KMS-11 (cell line): ENCODE measurements at regions not wholly inside any gene's neighbourhood (a gene's known extent, or its start where the extent isn't known, plus 50 kb on each side); places are given as distances from the start of the nearest gene placed in this dataset.

Experiments
- H2AFZ ChIP-seq: fragments of 200-600 bp; sonication (generic); 2 replicates; pipeline ENCODE4 v1.6.1; 2016; ENCODE audit warnings: antibody characterized with exemption, mixed run types, low read depth
- H3K27ac ChIP-seq: fragments of 200-600 bp; sonication (generic); 2 replicates; pipeline ENCODE4 v1.6.1; 2016; ENCODE audit warnings: mild to moderate bottlenecking, mixed run types
- H3K27me3 ChIP-seq: fragments of 200-600 bp; sonication (generic); 2 replicates; pipeline ENCODE4 v1.6.1; 2017; ENCODE audit warnings: mild to moderate bottlenecking, low read depth, mixed run types, moderate library complexity; ENCODE audit not compliant: insufficient read depth
- H3K36me3 ChIP-seq: fragments of 200-600 bp; sonication (generic); 2 replicates; pipeline ENCODE4 v1.6.1; 2017; ENCODE audit warnings: mild to moderate bottlenecking, mixed run types; ENCODE audit not compliant: insufficient read depth
- H3K4me1 ChIP-seq: fragments of 200-600 bp; sonication (generic); 2 replicates; pipeline ENCODE4 v1.6.1; 2016; ENCODE audit warnings: mild to moderate bottlenecking, low read depth, mixed run types; ENCODE audit not compliant: poor library complexity, severe bottlenecking
- H3K4me2 ChIP-seq: fragments of 200-600 bp; sonication (generic); 2 replicates; pipeline ENCODE4 v1.7.0; 2016; ENCODE audit warnings: mild to moderate bottlenecking, mixed run types
- H3K4me3 ChIP-seq: fragments of 200-600 bp; sonication (generic); IDR thresholded peaks from 2 replicates; pipeline ENCODE4 v1.6.1; 2017; ENCODE audit warnings: low read depth, low read length, mixed read lengths; ENCODE audit not compliant: insufficient read depth
- H3K79me2 ChIP-seq: fragments of 200-600 bp; sonication (generic); 2 replicates; pipeline ENCODE4 v1.6.1; 2016; ENCODE audit warnings: low read depth, mixed run types; ENCODE audit not compliant: insufficient read depth
- H3K9ac ChIP-seq: fragments of 200-600 bp; sonication (generic); 2 replicates; pipeline ENCODE4 v1.6.1; 2016; ENCODE audit warnings: mild to moderate bottlenecking, mixed run types
- H4K20me1 ChIP-seq: fragments of 200-600 bp; sonication (generic); 2 replicates; pipeline ENCODE4 v1.6.1; 2016; ENCODE audit warnings: mild to moderate bottlenecking, mixed run types; ENCODE audit not compliant: insufficient read depth
- CTCF ChIP-seq: fragments of 200-600 bp; sonication (generic); conservative IDR thresholded peaks from 2 replicates; pipeline ENCODE4 v1.6.1; 2017; ENCODE audit warnings: low read depth, mild to moderate bottlenecking, antibody characterized with exemption, low read length, moderate library complexity, mixed read lengths

- H3K36me3 ChIP-seq, result no peaks in the 10 kb centered on the region
- no peak overlapping the region for H2AFZ ChIP-seq
- no peaks in the 10 kb centered on the region for H3K79me2 ChIP-seq
- H3K4me1 ChIP-seq, result no peaks in the 10 kb centered on the region
- no peaks in the 10 kb centered on the region for H3K27me3 ChIP-seq
- no peak overlapping the region for H3K4me3 ChIP-seq
- no peak overlapping the region for H3K9ac ChIP-seq
- H4K20me1 ChIP-seq, result no peaks in the 10 kb centered on the region
- TF ChIP-seq CTCF, result no peak
- H3K27ac ChIP-seq, result no peak overlapping the region
- H3K4me2 ChIP-seq, result no peak overlapping the region
These were observed 238.0 kb downstream of the UBE2E3 start for GRCh38 chr2:181218401-181218821.

GRCh38 chr2:181223234-181223633, 234.0 kb upstream of the ITGA4 start:
- Histone ChIP-seq H3K27me3 (no peaks in the 10 kb centered on the region), H4K20me1 (no peaks in the 10 kb centered on the region), H3K79me2 (no peaks in the 10 kb centered on the region), H3K27ac (no peak overlapping the region), H3K4me3 (no peak overlapping the region), H3K4me2 (no peak overlapping the region), H2AFZ (no peak overlapping the region), H3K4me1 (no peaks in the 10 kb centered on the region), H3K9ac (no peak overlapping the region), H3K36me3 (no peaks in the 10 kb centered on the region)
- no peak for TF ChIP-seq CTCF

GRCh38 chr2:181224866-181225265, 232.3 kb upstream of the ITGA4 start:
- Histone ChIP-seq H2AFZ (no peak overlapping the region), H3K4me3 (no peak overlapping the region), H3K79me2 (no peaks in the 10 kb centered on the region), H3K4me1 (no peaks in the 10 kb centered on the region), H3K9ac (no peak overlapping the region), H3K27me3 (no peaks in the 10 kb centered on the region), H3K36me3 (no peaks in the 10 kb centered on the region), H3K4me2 (no peak overlapping the region), H3K27ac (no peak overlapping the region), H4K20me1 (no peaks in the 10 kb centered on the region)
- TF ChIP-seq CTCF, result no peak

- no peak overlapping the region for H3K4me3 ChIP-seq
- H3K27ac ChIP-seq, result no peak overlapping the region
- H3K36me3 ChIP-seq, result no peaks in the 10 kb centered on the region
- no peak overlapping the region for H3K9ac ChIP-seq
- H2AFZ ChIP-seq, result no peak overlapping the region
- no peaks in the 10 kb centered on the region for H3K27me3 ChIP-seq
- H3K4me1 ChIP-seq, result no peaks in the 10 kb centered on the region
- no peaks in the 10 kb centered on the region for H4K20me1 ChIP-seq
- no peak for TF ChIP-seq CTCF
- H3K4me2 ChIP-seq, result no peak overlapping the region
- H3K79me2 ChIP-seq, result no peaks in the 10 kb centered on the region
These were observed 228.5 kb upstream of the ITGA4 start for GRCh38 chr2:181228661-181229060.
